ENCODE measurements at regions not wholly inside any gene's neighbourhood (a gene's known extent, or its start where the extent isn't known, plus 50 kb on each side); places are given as distances from the start of the nearest gene placed in this dataset.

- no peak for DNase-seq (ENCODE audit: low spot score)
These were observed 470.6 kb upstream of the FSTL5 start for GRCh38 chr4:162634390-162634789.

DNA sequence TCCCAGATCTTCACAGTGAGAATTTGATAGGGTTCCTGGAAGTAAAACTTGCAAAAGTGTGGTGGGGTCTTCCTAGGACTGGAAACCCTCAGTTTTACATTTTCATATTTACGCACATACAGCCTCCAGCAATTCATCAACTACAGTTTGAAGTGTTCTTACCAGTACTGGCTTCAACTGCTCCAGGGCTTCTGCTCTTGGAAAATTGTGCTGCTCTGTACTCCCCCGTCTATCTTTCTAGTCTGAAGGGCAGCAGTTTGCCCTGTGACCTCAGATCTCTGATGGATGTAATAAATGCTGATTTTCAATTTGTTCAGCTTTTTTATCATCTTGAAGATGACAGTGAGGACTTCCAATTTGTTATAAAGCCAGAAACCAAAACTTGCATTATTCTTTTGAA is 458.9 kb upstream of the FSTL5 start:
- DNase-seq (ENCODE audit: low spot score) = no peak

- no peak for DNase-seq (ENCODE audit: low spot score)
These were observed 446.3 kb upstream of the FSTL5 start for GRCh38 chr4:162610116-162610515.

DNA sequence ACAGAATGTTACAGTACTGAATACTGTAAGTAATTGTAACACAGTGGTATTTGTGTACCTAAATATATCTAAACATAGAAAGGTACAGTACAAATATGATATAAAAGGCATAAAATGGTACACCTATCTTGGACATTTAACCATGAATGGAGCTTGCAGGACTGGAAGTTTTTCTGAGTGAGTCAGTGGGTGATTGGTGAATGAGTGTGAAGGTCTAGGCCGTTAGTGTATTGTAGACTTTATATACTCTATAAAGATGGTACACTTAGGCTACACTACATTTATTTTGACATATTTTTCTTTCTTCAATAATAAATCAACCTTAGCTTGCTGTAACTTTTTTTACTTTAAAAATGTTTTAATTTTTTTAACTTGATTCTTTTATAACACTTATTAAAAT is 422.5 kb upstream of the FSTL5 start:
- DNase-seq (ENCODE audit: low spot score) = no peak

DNA sequence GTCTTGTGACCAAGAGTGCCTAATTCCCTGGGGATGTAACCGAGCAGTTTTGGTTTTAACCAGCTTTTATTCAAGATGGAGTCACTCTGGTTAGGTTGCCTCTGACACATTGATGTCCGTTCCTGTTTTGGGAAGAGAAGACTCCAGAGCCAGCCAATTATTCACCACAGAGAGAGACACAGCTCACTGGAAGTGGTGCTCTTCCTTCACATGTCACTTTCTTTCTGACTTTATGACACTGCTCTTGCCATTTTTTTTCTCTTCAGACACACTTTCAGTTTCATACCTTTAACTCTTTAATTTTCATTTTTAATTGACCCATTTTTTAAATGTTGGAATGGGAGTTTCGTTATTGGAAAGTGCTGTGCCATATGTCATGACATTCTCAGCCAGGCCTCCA is 418.4 kb upstream of the FSTL5 start:
- DNase-seq (ENCODE audit: low spot score) = no peak

DNA sequence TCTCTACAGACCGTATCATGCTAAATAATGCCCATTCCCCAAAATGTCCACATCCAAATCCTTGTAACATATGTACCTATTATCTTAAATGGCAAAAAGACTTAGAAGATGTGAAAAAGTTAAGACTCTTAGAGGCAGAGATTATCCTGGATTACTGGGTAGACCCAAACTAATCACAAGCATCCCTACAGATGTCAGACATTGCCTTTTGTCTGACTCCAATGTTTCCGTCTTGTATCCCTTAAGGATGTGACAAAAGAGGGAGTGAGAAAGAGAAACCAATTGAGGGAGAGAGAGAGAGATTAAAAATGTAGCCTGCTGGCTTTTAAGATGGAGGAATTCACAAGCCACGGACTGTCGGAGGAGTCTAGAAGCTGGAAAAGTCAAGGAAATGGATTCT is 401.9 kb upstream of the FSTL5 start:
- no peak for DNase-seq (ENCODE audit: low spot score)

GRCh38 chr4:162560073-162560472 is 396.3 kb upstream of the FSTL5 start:
- no peak for DNase-seq (ENCODE audit: low spot score)

DNA sequence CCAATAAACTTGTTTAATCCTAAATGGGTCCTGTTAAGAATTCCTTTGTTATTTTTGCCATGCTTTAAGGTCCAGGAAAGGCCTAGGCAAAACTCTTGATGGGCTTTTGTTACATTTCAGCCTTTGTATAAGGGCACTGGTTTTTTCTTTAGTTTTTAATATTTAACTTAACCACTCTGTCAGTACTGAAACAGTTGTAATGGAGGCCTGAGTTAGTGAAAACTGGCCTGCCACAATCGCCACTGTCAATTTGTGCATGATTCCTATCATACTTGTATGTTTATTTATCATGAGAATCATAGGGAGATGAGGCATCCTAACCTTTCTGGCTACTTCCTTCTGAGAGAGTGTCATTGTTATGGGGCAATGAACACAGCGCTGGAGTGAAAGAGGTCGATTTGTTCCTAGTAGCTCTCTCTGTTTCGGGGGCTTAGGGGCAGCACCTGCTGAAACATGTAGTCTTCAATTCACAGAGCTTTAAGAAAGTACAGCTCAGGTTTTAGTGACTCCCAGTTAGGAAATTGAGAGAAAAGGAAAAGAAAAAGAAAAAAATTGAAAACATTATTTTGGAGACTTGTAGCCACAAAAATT is 393.8 kb upstream of the FSTL5 start:
- no peak for DNase-seq (ENCODE audit: low spot score)

DNA sequence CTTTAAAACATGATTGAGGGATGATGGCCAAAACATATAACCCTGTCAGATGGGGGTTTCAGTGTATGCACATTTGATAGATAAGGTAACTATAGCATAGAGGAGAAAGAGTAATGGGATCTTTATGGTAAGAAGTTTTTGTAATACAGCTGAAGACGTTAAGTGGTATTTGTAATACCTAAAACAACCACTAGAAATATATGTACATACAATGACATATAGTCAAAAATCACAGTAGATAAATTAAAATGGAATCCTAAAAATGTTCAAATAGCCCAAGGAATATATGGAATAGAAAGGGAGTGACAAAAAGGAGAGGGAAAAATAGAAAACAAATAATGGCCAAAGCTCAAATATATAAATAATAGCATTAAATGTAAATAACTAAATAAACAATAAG is 371.3 kb upstream of the FSTL5 start:
- DNase-seq (ENCODE audit: low spot score) = no peak

- no peak for DNase-seq (ENCODE audit: low spot score)
These were observed 359.4 kb upstream of the FSTL5 start for GRCh38 chr4:162523171-162523570.

GRCh38 chr4:162522724-162523123 is 358.9 kb upstream of the FSTL5 start:
- no peak for DNase-seq (ENCODE audit: low spot score)

DNA sequence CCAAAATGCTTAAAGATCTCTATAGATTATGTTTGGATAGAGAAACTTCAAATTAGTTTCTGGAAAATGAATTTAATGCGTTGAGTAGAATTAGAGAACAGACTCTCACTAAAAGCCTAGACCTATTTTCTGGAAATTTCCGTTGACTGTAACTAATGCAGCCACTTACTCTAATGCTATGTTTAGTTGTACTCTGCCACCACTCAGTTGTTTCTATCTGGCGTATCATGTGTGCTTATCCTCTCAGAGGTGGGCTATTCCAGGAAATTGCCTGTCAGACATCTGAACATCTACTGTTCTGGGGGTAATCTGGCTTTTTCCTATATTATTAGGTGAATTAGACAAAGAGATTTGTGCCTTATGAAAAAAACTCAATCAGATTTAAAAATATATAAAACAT is 347.1 kb upstream of the FSTL5 start:
- no peak for DNase-seq (ENCODE audit: low spot score)

DNA sequence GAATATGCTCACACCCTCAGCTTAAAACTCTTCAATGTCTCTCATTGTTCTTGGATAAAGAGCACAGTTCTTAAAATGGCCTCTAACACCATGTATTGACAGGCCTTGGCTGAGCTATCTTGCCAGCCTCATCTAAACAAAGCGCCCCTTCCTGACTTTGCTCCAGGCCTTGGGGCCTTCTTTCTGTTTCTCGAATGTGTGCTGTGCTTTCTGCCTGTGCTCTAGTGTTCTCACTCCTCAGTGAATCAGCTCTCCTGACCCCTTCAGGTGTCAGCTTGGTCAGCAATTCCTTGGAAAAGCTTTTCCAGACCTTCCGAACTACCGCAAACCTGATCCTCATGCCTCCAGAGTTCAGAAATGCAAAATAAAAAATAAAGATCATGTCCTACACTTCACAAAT is 346.3 kb upstream of the FSTL5 start:
- no peak for DNase-seq (ENCODE audit: low spot score)

- no peak for DNase-seq (ENCODE audit: low spot score)
These were observed 345.5 kb upstream of the FSTL5 start for GRCh38 chr4:162509333-162509732.

GRCh38 chr4:162506253-162506652 is 342.5 kb upstream of the FSTL5 start:
- no peak for DNase-seq (ENCODE audit: low spot score)

GRCh38 chr4:162503868-162504267 is 340.1 kb upstream of the FSTL5 start:
- DNase-seq (ENCODE audit: low spot score) = no peak

- DNase-seq (ENCODE audit: low spot score) = no peak
These were observed 338.3 kb upstream of the FSTL5 start for GRCh38 chr4:162502109-162502508.

DNA sequence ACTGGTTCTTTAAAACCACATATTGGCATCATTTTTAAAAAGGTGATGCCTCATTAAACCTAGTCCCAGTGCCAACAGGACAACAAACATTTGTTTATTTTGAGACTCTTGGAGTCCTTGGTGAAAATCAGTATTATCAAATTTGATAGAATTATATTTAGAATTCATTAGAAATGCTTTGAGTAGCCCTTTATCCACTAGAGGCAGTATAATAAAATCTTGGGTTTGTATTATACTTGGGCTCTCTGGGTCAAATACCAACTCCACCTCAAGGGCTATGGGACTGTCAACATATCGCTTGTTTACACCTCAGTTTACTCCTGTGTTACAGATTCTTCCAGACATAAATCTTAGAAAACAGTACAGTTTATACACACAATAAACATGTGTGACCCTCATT is 335.7 kb upstream of the FSTL5 start:
- DNase-seq (ENCODE audit: low spot score) = no peak

- no peak for DNase-seq (ENCODE audit: low spot score)
These were observed 334.4 kb upstream of the FSTL5 start for GRCh38 chr4:162498168-162498567.

- DNase-seq (ENCODE audit: low spot score) = peak; percentile 28
These were observed 333.9 kb upstream of the FSTL5 start for GRCh38 chr4:162497564-162498167.

GRCh38 chr4:162494935-162495334 is 331.1 kb upstream of the FSTL5 start:
- DNase-seq (ENCODE audit: low spot score) = no peak

- DNase-seq (ENCODE audit: low spot score) = no peak
These were observed 321.7 kb upstream of the FSTL5 start for GRCh38 chr4:162485486-162485885.

- DNase-seq (ENCODE audit: low spot score) = no peak
These were observed 311.4 kb upstream of the FSTL5 start for GRCh38 chr4:162475246-162475645.

DNA sequence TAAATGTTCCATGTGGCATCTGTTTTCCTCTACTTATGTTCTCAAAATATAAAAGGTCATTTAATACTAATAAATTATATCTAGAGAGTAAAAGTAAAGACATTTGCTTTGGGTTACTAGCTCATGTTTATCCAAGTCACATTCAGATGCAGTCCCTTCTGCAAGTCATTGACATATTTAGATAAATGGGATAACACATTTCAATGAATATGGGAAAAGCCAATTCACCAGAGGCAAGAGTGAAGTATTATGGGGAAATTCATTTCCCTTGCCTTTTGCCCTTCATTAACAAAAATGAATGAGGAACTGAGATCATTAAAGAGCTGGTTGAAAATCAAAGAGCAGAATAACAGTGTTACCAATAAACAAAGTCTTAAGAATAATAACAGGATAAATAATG is 306.2 kb upstream of the FSTL5 start:
- DNase-seq (ENCODE audit: low spot score) = no peak
